OCI-LY1 (cell line): ENCODE measurements at regions not wholly inside any gene's neighbourhood (a gene's known extent, or its start where the extent isn't known, plus 50 kb on each side); places are given as distances from the start of the nearest gene placed in this dataset.

Source experiments
- EZH2 ChIP-seq: fragments of 200-600 bp; sonication (generic), shearing (Covaris generic); IDR thresholded peaks from 2 replicates; pipeline ENCODE4 v1.8.0; 2017; ENCODE audit warnings: borderline replicate concordance, mixed run types, mild to moderate bottlenecking, antibody characterized with exemption, low read length, moderate library complexity, mixed read lengths
- TF ChIP-seq, protein P1 (sequence below): fragments of 200-600 bp; sonication (generic), shearing (Covaris generic); IDR thresholded peaks from 2 replicates; pipeline ENCODE4 v1.5.1; 2017; ENCODE audit warnings: mild to moderate bottlenecking, antibody characterized with exemption, low read length, moderate library complexity, mixed read lengths

- no peak for TF ChIP-seq EZH2
- TF ChIP-seq, protein P1, sequence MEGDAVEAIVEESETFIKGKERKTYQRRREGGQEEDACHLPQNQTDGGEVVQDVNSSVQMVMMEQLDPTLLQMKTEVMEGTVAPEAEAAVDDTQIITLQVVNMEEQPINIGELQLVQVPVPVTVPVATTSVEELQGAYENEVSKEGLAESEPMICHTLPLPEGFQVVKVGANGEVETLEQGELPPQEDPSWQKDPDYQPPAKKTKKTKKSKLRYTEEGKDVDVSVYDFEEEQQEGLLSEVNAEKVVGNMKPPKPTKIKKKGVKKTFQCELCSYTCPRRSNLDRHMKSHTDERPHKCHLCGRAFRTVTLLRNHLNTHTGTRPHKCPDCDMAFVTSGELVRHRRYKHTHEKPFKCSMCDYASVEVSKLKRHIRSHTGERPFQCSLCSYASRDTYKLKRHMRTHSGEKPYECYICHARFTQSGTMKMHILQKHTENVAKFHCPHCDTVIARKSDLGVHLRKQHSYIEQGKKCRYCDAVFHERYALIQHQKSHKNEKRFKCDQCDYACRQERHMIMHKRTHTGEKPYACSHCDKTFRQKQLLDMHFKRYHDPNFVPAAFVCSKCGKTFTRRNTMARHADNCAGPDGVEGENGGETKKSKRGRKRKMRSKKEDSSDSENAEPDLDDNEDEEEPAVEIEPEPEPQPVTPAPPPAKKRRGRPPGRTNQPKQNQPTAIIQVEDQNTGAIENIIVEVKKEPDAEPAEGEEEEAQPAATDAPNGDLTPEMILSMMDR, result no peak
These were observed 488.7 kb upstream of the SPRED2 start for GRCh38 chr2:65921116-65921515.
